Astrocyte of the cerebellum (primary cell): ENCODE measurements at regions not wholly inside any gene's neighbourhood (a gene's known extent, or its start where the extent isn't known, plus 50 kb on each side); places are given as distances from the start of the nearest gene placed in this dataset.
"Not testable (repeated sequence)": the region's sequence is repeated elsewhere in the genome, so short reads cannot be mapped to it uniquely, and the experiment has no call there.

Experiments used
- DNase-seq: peaks from one replicate; pipeline ENCODE4 v3.0.0-alpha.2; 2011; ENCODE audit warnings: low read depth
- H3K4me3 ChIP-seq: 2 replicates; pipeline ENCODE4 v1.5.1; 2011; ENCODE audit warnings: mild to moderate bottlenecking, low read depth, low read length, moderate library complexity
- CTCF ChIP-seq: IDR thresholded peaks from 2 replicates; pipeline ENCODE4 v1.5.1; 2012; ENCODE audit warnings: low read length, low read depth, moderate library complexity, mild to moderate bottlenecking; ENCODE audit errors: missing control alignments
- in situ Hi-C: cut with HindIII; loops from 2 replicates; pipeline ENCODE4 v1.10.0; 2017; ENCODE audit warnings: low sequenced_read_pairs

GRCh38 chr4:42282081-42282901 is 115.0 kb upstream of the SHISA3 start:
- H3K4me3 ChIP-seq: no peak overlapping the region
- peak; percentile 66 for TF ChIP-seq CTCF

GRCh38 chr4:42284030-42284429 is 113.3 kb upstream of the SHISA3 start:
- no peak overlapping the region for H3K4me3 ChIP-seq
- TF ChIP-seq CTCF: no peak
- DNase-seq: no peak
- in situ Hi-C loops: no loop called here

More at GRCh38 chr4:42282081-42282901, 115.0 kb upstream of the SHISA3 start:
- DNase-seq: peak; percentile 67
- in situ Hi-C loops: no loop called here

GRCh38 chr4:42288876-42289275 is 108.4 kb upstream of the SHISA3 start:
- in situ Hi-C loops, H3K4me3 ChIP-seq, DNase-seq: not testable (repeated sequence)

GRCh38 chr4:42292192-42292591 is 105.1 kb upstream of the SHISA3 start:
- in situ Hi-C loops, H3K4me3 ChIP-seq, DNase-seq: not testable (repeated sequence)

GRCh38 chr4:42293967-42294813 is 103.1 kb upstream of the SHISA3 start:
- TF ChIP-seq CTCF: no peak
- in situ Hi-C loops: no loop called here
- no peak for DNase-seq
- H3K4me3 ChIP-seq: no peak overlapping the region

GRCh38 chr4:42296196-42296595 is 101.1 kb upstream of the SHISA3 start:
- TF ChIP-seq CTCF: no peak
- no peak for DNase-seq
- no peak overlapping the region for H3K4me3 ChIP-seq
- in situ Hi-C loops: no loop called here

GRCh38 chr4:42302348-42302747 is 94.9 kb upstream of the SHISA3 start:
- in situ Hi-C loops: no loop called here
- DNase-seq: no peak
- no peak for TF ChIP-seq CTCF
- H3K4me3 ChIP-seq: no peak overlapping the region
